GM21447 (cell line): ENCODE measurements at regions not wholly inside any gene's neighbourhood (a gene's known extent, or its start where the extent isn't known, plus 50 kb on each side); places are given as distances from the start of the nearest gene placed in this dataset.
"Not testable (repeated sequence)": the region's sequence is repeated elsewhere in the genome, so short reads cannot be mapped to it uniquely, and the experiment has no call there.

Source experiments
- ATAC-seq: cut with Tn5 transposase; IDR thresholded peaks from one replicate; pipeline ENCODE4 v1.9.1; 2021; ENCODE audit not compliant: unreplicated experiment

DNA sequence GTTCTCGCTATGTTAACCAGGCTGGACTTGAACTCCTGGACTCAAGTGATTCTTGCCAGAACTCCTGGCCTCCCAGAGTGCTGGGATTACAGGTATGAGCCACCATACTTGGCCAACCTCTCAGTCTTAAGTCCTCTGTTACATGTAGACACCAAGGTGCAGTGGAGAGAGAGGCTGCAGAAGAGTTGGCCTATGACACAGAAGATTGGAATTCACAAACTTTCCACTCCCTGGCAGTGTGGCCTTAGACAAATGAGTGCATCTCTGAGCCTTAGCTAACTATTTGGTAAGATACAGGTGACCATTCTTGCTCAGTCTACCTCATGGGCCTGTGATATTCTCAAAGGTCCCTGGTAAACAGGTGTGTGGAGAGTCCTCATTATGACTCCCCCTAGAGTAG lies 159.7 kb downstream of the MYCN start:
- no peak for ATAC-seq

- no peak for ATAC-seq
These were observed 159.0 kb downstream of the MYCN start for GRCh38 chr2:16099326-16099725.

- ATAC-seq: no peak
These were observed 156.6 kb downstream of the MYCN start for GRCh38 chr2:16096962-16097361.

DNA sequence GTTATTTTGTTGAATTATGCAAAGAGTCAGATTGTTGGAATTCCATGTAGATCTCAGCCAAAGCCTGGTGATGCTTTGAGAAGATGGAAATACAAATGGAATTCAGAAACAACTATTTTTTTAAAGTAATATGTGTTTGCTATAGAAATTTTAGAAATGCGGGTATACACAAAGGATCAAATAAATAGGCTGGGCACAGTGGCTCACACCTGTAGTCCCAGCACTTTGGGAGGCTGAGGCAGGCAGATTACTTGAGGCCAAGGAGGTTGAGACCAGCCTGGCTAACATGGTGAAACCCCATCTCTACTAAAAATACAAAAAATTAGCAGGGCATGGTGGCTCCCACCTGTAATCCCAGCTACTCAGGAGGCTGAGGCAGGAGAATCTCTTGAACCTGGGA lies 155.1 kb downstream of the MYCN start:
- not testable (repeated sequence) for ATAC-seq

DNA sequence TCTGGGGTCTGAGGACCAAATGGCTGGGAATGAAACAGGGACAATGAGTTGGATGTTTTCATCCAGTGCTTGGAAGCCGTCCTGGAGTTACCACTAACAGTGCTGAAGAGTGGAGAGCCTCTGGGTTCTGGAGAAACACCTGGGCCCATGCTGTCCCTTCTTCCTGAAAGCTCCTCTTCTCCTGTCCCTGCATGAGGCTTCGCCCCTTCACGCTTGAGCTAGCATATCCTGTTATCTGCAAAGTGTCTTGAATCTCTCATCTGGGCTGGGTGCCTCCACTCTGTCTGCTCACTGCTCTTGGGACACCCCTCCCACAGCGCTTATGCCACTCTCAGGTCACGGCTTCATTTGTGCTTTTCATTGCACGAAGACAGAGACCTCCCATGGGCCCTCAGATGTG lies 154.5 kb downstream of the MYCN start:
- no peak for ATAC-seq

DNA sequence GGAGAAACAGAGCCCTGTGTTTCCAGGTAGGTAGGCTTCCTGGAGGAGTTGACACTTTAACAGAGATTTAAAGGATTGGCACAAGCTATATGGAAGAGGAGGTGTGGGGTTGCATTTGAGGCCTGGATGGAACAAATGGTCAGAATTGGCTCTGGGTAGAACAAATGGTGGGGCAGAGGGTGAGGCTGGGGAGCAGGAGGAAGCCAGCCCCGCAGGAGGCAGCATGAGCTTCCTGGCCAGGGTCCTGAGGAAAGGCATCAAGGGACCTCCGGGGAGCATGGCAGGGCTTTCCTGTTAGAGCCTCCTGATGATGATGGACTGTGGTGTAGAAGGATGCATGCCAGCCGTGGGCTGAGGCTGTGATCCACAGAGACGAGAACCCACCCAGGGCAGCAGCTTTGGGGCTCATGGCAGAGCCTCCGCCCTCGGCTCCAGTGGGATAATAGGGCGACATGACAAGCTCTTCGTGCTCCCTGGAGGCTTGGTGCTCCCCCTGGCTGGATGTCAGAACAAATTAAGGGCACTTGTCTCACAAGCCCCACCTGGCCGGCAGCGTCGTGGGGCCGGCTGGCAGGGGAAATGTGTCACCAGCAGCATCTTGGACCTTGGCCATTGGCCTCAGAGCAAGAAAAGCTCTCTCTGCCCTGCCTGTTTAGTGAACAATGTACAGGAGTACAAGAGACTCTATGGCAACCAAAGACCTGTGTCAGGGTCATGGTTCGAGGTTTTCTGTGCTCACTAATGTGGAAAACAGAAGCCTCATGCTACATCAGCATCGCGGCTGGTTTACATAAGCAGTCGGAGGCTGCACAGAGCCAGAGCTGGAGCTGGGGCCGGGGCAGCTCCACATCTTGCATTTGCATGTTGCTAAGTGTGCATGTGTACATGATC lies 153.5 kb downstream of the MYCN start:
- ATAC-seq: no peak

GRCh38 chr2:16092861-16093638 lies 152.7 kb downstream of the MYCN start:
- ATAC-seq: no peak

DNA sequence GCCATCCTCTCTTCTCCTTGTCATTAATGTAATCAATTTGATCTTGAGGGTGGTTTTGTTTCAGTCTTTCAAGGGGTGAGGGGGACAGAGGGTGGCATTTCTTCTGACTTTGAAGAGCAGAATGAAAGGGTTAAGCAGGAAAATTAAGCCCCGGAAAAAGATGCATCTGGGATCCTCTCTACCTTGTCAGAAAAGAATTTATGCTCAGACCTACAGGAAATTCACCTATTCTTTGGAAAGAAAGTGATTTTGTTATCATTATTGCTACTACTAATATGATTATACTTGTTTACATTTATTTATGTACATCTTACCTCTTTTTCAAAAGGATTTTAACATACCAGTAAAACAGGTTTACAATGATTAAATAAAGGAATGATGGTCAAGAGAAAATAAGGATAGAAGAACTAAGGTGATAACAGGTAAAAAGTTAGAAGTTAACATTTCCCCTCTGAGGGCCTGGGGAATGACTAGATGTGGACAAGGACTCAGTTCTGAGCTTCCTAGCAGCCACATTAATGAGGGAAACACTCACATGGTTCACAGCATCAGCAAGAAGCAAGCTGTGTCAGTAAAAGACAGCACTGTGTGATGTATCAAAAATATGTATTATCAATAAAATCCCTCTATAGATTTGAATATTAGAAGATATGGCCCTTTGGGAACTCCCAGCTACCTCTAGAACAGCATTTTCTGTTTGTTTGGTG lies 151.4 kb downstream of the MYCN start:
- no peak for ATAC-seq

DNA sequence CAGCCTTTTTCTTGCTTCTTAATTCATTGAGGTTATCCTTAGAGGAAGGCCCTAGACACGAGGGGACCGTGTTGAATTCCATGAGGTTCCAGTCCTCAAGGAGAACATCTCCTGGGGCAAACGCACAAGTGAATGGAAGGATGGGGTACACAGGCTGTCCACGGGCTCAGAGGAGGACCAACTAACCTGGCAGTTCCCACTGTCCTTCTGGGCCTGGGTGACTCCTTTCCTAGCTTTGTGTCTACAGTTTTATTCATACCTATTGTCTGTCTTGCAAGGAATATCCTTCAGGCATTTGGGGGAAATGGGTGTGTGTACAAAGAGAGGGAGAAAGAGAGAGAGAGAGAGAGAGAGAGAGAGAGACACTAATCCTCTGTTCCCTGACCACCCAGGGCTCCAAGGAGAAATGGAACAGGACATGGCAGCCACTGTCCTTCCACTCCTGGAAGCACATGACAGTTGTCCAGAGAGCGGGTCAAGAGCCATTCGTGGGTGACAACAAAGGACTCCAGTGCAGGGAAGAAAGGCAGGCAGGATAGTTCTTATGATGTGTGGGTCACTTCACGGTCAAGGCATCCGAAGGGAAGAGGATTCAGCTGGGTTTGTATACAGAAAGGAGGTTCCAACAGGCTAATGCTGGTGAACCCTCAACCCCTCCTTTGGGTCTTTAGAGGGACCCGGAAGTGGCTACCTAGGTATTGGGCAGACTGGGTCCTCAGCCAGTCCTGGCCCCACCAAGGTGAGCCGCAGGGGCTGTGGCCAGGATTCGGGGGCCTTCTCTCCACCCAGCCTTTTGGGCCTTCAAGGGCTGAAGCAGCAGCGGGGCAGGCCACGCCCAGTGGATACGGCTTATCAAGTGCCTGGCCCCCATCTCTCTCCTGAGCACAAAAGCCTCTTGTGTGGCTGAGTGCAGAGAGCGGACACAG lies 150.6 kb downstream of the MYCN start:
- ATAC-seq: no peak

- ATAC-seq: not testable (repeated sequence)
These were observed 149.1 kb downstream of the MYCN start for GRCh38 chr2:16089491-16089890.

GRCh38 chr2:16088802-16089112 lies 148.4 kb downstream of the MYCN start:
- ATAC-seq: no peak

DNA sequence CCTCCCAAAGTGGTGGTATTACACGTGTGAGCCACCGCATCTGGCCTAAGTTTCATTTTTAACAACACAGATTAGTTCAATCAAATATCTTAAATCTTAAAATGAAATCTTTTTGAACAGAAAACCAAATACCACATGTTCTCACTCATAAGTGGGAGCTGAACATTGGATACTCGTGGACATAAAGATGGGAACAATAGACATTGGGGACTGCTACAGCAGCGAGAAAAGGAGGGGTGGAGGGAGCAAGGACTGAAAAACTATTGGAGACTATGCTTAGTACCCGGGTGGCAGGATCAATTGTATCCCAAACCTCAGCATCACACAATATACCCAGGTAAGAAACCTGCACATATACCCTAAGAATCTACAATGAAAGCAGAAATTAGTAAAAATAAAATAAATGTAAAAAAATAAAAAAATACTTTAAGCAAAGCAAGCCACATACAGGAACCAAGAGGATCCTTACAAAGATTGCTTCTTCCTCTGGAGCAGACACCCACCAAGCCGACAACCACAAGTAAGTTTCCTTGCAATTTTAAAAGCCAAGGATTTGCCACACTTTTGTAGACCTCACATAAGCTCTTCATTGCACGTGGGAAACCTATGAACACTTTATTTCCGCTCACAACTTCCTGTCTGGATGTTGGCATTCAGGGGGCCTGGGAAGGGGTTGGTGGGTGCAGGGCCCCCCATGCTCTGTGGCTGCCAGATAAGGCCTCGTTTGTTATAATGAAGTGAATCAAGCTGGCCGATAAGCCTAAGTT lies 147.9 kb downstream of the MYCN start:
- no peak for ATAC-seq

- ATAC-seq: not testable (repeated sequence)
These were observed 145.8 kb downstream of the MYCN start for GRCh38 chr2:16086136-16086535.

GRCh38 chr2:16085073-16085472 lies 144.7 kb downstream of the MYCN start:
- ATAC-seq: no peak

GRCh38 chr2:16084274-16084673 lies 143.9 kb downstream of the MYCN start:
- ATAC-seq: no peak

DNA sequence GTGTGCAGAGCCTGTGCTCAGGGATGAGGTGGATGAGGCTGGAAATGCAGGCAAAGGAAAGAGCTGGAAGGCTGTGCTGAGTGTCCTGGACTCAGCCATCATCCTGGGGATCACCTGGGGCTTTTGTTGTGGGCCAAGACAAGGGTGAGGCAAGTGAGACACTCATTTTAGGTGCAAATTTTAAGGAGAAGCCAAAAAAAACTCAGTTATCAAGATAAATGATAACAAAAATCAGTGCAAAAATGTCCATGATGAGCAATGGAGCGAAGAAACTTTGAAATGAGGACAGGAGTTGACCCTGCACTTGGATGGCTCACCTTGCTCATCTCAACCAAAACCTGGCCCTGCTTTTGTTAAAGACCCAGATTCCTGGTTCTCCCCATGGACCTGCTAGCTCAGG lies 141.9 kb downstream of the MYCN start:
- ATAC-seq: no peak

- ATAC-seq: no peak
These were observed 141.2 kb downstream of the MYCN start for GRCh38 chr2:16081316-16082200.

DNA sequence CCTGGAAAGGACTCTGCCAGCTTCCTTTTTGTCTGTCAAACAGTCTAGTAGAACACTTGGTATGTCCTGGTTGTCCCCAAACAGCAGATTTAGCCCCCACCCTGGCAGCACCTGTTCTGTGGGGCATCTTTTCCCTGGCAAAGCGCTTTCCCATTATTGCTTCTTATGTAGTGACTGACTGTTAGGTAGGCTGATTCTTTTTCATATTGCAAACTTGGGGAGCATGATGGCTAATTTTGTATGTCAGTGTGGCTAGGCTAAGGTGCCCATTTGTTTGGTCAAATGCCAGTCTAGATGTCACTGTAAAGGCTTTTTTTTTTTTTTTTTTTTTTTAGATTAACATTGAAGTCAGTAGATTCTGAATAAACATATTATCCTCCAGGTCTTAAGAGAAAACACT lies 140.2 kb downstream of the MYCN start:
- ATAC-seq: no peak

DNA sequence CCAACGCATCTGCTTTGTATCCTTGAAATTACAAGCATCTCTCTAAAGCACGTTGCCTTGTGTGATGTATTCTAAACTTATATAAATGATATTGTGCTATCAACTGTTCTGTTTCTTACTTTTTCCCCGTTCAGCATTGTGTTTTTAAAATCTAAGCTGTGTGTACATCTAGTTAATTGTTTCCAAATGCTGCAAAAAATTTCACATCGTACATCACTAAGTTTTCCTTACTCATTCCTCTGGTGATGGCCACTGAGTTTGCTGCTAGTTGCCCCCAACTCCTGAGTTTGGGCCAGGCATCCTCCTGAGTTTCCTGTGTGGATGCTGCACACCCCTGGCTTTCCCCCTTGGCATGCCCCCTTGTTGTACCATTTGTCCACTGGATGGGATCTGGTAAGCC lies 139.7 kb downstream of the MYCN start:
- ATAC-seq: no peak
